GM23248 (cell line): ENCODE measurements at regions not wholly inside any gene's neighbourhood (a gene's known extent, or its start where the extent isn't known, plus 50 kb on each side); places are given as distances from the start of the nearest gene placed in this dataset.

ENCODE experiments used
- EZH2 ChIP-seq: fragments of 200-600 bp; sonication (generic); IDR thresholded peaks from 2 replicates; pipeline ENCODE4 v1.6.1; 2018; ENCODE audit warnings: antibody characterized with exemption, mild to moderate bottlenecking; ENCODE audit not compliant: insufficient read depth, poor library complexity, severe bottlenecking
- EZH2phosphoT487 ChIP-seq: fragments of 200-600 bp; sonication (generic); IDR thresholded peaks from 2 replicates; pipeline ENCODE4 v1.6.1; 2018; ENCODE audit warnings: antibody characterized with exemption, moderate library complexity, mild to moderate bottlenecking, low read depth; ENCODE audit not compliant: insufficient read depth

DNA sequence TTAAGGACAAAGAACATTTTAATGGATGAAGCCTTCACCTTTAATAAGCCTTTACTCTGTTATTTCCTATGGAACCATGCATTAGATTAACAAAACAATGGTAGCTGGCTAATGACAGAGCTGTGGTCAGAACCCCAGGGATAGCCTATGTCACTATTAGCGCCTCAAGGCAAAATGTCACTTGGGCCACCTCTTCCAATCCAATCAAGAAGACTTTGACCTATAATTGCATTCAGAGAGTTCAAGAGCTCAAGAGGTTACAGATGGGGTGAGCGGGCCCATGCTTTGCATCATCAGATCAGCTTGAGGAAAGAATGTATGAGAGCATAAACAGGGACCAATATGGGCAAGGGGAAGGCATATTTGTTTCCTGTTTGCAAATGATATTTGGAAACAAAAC lies 425.1 kb downstream of the ARHGEF28 start:
- TF ChIP-seq EZH2 (no peak), EZH2phosphoT487 (no peak)
